ENCODE measurements at regions not wholly inside any gene's neighbourhood (a gene's known extent, or its start where the extent isn't known, plus 50 kb on each side); places are given as distances from the start of the nearest gene placed in this dataset.

- no peak overlapping the region for H3K4me3 Mint-ChIP-seq
- Histone ChIP-seq H3K4me2 (no peak overlapping the region), H3K9ac (no peak overlapping the region), H3K9me3 (ENCODE audit: low read depth) (no peaks in the 10 kb centered on the region), H3K27ac (no peak overlapping the region), H4K20me1 (ENCODE audit: low read depth) (no peaks in the 10 kb centered on the region), H3K36me3 (no peaks in the 10 kb centered on the region), H2AFZ (replicated peaks) (no peak overlapping the region), H3K27me3 (no peaks in the 10 kb centered on the region), H3K4me1 (no peaks in the 10 kb centered on the region), H3F3A (ENCODE audit: low read depth) (no peaks in the 10 kb centered on the region), H3K79me2 (ENCODE audit: low read depth) (no peaks in the 10 kb centered on the region), H3K4me3 (no peak overlapping the region)
- no peaks in the 10 kb centered on the region for H3K27me3 Mint-ChIP-seq (ENCODE audit: insufficient read depth, low read depth)
- H3K4me1 Mint-ChIP-seq: no peaks in the 10 kb centered on the region
- H3K27ac Mint-ChIP-seq: no peak overlapping the region
- H3K9me3 Mint-ChIP-seq: peaks cover 6% of the 10 kb centered on the region
- DNase-seq (ENCODE audit: low spot score): no peak
- no peak for TF ChIP-seq EZH2phosphoT487 (IDR thresholded peaks at IDR 0.05)
- no peaks in the 10 kb centered on the region for H3K36me3 Mint-ChIP-seq
Observed at GRCh38 chr3:90039994-90040393, 932.6 kb downstream of the EPHA3 start.

- H3F3A ChIP-seq (ENCODE audit: low read depth): no peaks in the 10 kb centered on the region
- no peaks in the 10 kb centered on the region for H3K4me1 Mint-ChIP-seq
- TF ChIP-seq EZH2 (IDR thresholded peaks at IDR 0.05): no peak
- TF ChIP-seq EZH2phosphoT487 (IDR thresholded peaks at IDR 0.05): no peak
- TF ChIP-seq CTCF (IDR thresholded peaks at IDR 0.05): no peak
- H3K4me1 ChIP-seq: no peaks in the 10 kb centered on the region
- no peaks in the 10 kb centered on the region for H4K20me1 ChIP-seq (ENCODE audit: low read depth)
- no peak overlapping the region for H3K27ac Mint-ChIP-seq
- H3K36me3 Mint-ChIP-seq: no peaks in the 10 kb centered on the region
- H3K27ac ChIP-seq: no peak overlapping the region
- no peaks in the 10 kb centered on the region for H3K9me3 ChIP-seq (ENCODE audit: low read depth)
- no peaks in the 10 kb centered on the region for H3K27me3 Mint-ChIP-seq (ENCODE audit: insufficient read depth, low read depth)
- H3K27me3 ChIP-seq: no peaks in the 10 kb centered on the region
- no peak overlapping the region for H3K4me3 Mint-ChIP-seq
- H3K4me3 ChIP-seq: no peak overlapping the region
- H3K9me3 Mint-ChIP-seq: peaks cover 6% of the 10 kb centered on the region
- H3K4me2 ChIP-seq: no peak overlapping the region
- no peak overlapping the region for H3K9ac ChIP-seq
- H3K79me2 ChIP-seq (ENCODE audit: low read depth): no peaks in the 10 kb centered on the region
- H2AFZ ChIP-seq (replicated peaks): no peak overlapping the region
- DNase-seq (ENCODE audit: low spot score): no peak
- no peaks in the 10 kb centered on the region for H3K36me3 ChIP-seq
Observed at GRCh38 chr3:90040554-90040953, 933.1 kb downstream of the EPHA3 start.

DNA sequence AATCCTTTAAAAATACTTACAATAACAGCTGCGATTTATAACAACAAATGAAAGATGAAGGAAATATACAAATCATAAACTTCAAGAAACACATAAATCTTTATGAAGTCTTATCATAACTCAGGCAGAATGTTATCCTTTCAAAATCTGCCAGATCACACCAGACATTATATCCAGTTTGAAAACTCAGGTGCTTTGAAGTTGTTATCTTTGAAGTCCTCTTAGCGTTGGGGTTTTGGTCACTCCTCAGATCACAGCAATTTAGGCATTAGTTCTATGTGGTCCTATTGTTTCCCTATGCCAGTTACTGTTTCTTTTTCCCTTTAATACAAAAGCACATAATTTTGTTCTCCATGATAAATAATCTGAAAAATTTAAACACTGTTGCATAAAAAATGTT lies 934.6 kb downstream of the EPHA3 start:
- H3K4me3 ChIP-seq: no peak overlapping the region

DNA sequence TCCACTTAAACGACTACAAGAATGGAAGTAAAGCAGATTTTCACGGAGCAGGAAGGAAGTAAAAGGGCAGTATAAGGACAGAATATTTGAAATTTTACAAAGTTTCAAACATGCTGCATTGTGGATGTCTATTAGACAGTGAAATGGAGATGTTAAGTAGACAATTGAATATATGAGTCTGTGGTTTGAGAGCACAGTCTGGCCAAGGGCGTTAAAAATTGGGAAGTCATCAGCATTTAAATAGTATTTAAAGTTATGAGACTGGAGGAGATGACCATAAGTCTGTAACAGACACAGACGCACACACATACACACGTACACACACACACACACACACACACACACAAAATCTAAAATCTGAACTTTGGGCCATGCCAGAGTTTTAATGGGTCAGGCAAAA lies 935.9 kb downstream of the EPHA3 start:
- TF ChIP-seq EZH2phosphoT487 (IDR thresholded peaks at IDR 0.05): no peak
- no peak for TF ChIP-seq CTCF (IDR thresholded peaks at IDR 0.05)
- TF ChIP-seq EZH2 (IDR thresholded peaks at IDR 0.05): no peak
- Histone ChIP-seq H2AFZ (replicated peaks) (no peak overlapping the region), H3K4me3 (no peak overlapping the region), H3K27me3 (no peaks in the 10 kb centered on the region), H3K9ac (no peak overlapping the region), H3K79me2 (ENCODE audit: low read depth) (no peaks in the 10 kb centered on the region), H4K20me1 (ENCODE audit: low read depth) (no peaks in the 10 kb centered on the region), H3K9me3 (ENCODE audit: low read depth) (no peaks in the 10 kb centered on the region), H3K27ac (no peak overlapping the region), H3K4me1 (no peaks in the 10 kb centered on the region), H3K4me2 (no peak overlapping the region), H3F3A (ENCODE audit: low read depth) (no peaks in the 10 kb centered on the region), H3K36me3 (no peaks in the 10 kb centered on the region)
- no peak overlapping the region for H3K4me3 Mint-ChIP-seq
- no peak for DNase-seq (ENCODE audit: low spot score)
- H3K36me3 Mint-ChIP-seq: no peaks in the 10 kb centered on the region
- H3K4me1 Mint-ChIP-seq: no peaks in the 10 kb centered on the region
- no peaks in the 10 kb centered on the region for H3K27me3 Mint-ChIP-seq (ENCODE audit: insufficient read depth, low read depth)
- no peak overlapping the region for H3K27ac Mint-ChIP-seq
- peaks cover 8% of the 10 kb centered on the region for H3K9me3 Mint-ChIP-seq

More for the DNA sequence above, 934.6 kb downstream of the EPHA3 start:
- no peak overlapping the region for H2AFZ ChIP-seq (replicated peaks)
- no peaks in the 10 kb centered on the region for H3K4me1 ChIP-seq
- no peaks in the 10 kb centered on the region for H3F3A ChIP-seq (ENCODE audit: low read depth)
- no peaks in the 10 kb centered on the region for H3K27me3 ChIP-seq
- H4K20me1 ChIP-seq (ENCODE audit: low read depth): no peaks in the 10 kb centered on the region
- Mint-ChIP-seq H3K4me1 (no peaks in the 10 kb centered on the region), H3K27me3 (ENCODE audit: insufficient read depth, low read depth) (no peaks in the 10 kb centered on the region), H3K36me3 (no peaks in the 10 kb centered on the region), H3K9me3 (peaks cover 6% of the 10 kb centered on the region), H3K27ac (no peak overlapping the region), H3K4me3 (no peak overlapping the region)
- H3K9ac ChIP-seq: no peak overlapping the region
- no peaks in the 10 kb centered on the region for H3K36me3 ChIP-seq
- DNase-seq (ENCODE audit: low spot score): no peak
- no peaks in the 10 kb centered on the region for H3K9me3 ChIP-seq (ENCODE audit: low read depth)
- no peak for TF ChIP-seq EZH2phosphoT487 (IDR thresholded peaks at IDR 0.05)
- no peak for TF ChIP-seq EZH2 (IDR thresholded peaks at IDR 0.05)
- no peak for TF ChIP-seq CTCF (IDR thresholded peaks at IDR 0.05)
- no peak overlapping the region for H3K27ac ChIP-seq
- H3K79me2 ChIP-seq (ENCODE audit: low read depth): no peaks in the 10 kb centered on the region
- no peak overlapping the region for H3K4me2 ChIP-seq

Data from neural progenitor cell (in vitro differentiated cells).